HepG2 (cell line): ENCODE measurements at regions not wholly inside any gene's neighbourhood (a gene's known extent, or its start where the extent isn't known, plus 50 kb on each side); places are given as distances from the start of the nearest gene placed in this dataset.

Experiments
- ATAC-seq: fragments of 200-7000 bp; cut with Tn5 transposase; 3 replicates; pipeline ENCODE4 v1.9.1; 2020; ENCODE audit warnings: mild to moderate bottlenecking, moderate library complexity
- BruUV-seq: library from RNA; stranded (reverse); fragments of 400-500 nt; replicated peaks from 2 replicates; lab custom pipeline; 2021; lab: Mats Ljungman, UMichigan
- CTCF ChIA-PET: fragments of 300-600 bp; formaldehyde crosslinking; extraction: SDS; loops from one replicate; lab custom pipeline; 2021; ENCODE audit warnings: low total read pairs, inconsistent platforms, low intra/inter-chr PET ratio; lab: Yijun Ruan, JAX
- POLR2A ChIA-PET: fragments of 350-600 bp; sonication (Branson Sonifier 250); formaldehyde crosslinking; loops from one replicate; lab custom pipeline; 2020; ENCODE audit warnings: antibody characterized with exemption, inconsistent platforms; lab: Yijun Ruan, JAX
- DNase-seq: peaks from one replicate; pipeline ENCODE4 v3.0.0-alpha.2; 2015; ENCODE audit warnings: low spot score
- FAIRE-seq: peaks from 3 replicates; lab custom pipeline; 2011; peaks lifted over from hg19 to GRCh38; lab: Jason Lieb, UNC
- H2AFZ ChIP-seq: one replicate; pipeline ENCODE4 v1.6.1; 2011; ENCODE audit warnings: low read length, inconsistent platforms
- H3K27ac ChIP-seq: fragments of 300-600 bp; 3 replicates; pipeline ENCODE4 v1.8.0; 2011; ENCODE audit warnings: mixed run types, mild to moderate bottlenecking, mixed read lengths, low read length, inconsistent platforms; ENCODE audit not compliant: insufficient read depth; ENCODE audit errors: extremely low read length
- H3K27me3 ChIP-seq, 2 experiments: fragments of 200-600 bp in 1 of 2; 2 replicates in 1 of 2; 3 replicates in 1 of 2; pipeline versions ENCODE4 v1.6.0 to v1.8.0; 2011; ENCODE audit warnings: low read length in 2 of 2, mild to moderate bottlenecking in 2 of 2, moderate library complexity in 2 of 2, inconsistent platforms in 1 of 2; ENCODE audit not compliant: insufficient read depth in 2 of 2, control insufficient read depth in 1 of 2
- H3K36me3 ChIP-seq, 2 experiments: fragments of 200-600 bp in 1 of 2; replicated peaks in 1 of 2; 2 replicates in 1 of 2; 3 replicates in 1 of 2; pipeline versions ENCODE4 v1.5.1 to v1.8.0; 2011; ENCODE audit warnings: low read length in 2 of 2, inconsistent platforms in 1 of 2; ENCODE audit not compliant: insufficient read depth in 2 of 2, control insufficient read depth in 1 of 2
- H3K4me1 ChIP-seq: 2 replicates; pipeline ENCODE4 v1.5.1; 2012; ENCODE audit warnings: low read length, inconsistent platforms; ENCODE audit not compliant: insufficient read depth
- H3K4me2 ChIP-seq: 2 replicates; pipeline ENCODE4 v1.6.0; 2011; ENCODE audit warnings: low read depth, low read length, inconsistent platforms
- H3K4me3 ChIP-seq, 3 experiments: fragments of 200-600 bp in 1 of 3; sonication (generic), shearing (Covaris generic) in 1 of 3; replicated peaks in 1 of 3; 2 replicates each; pipeline ENCODE4 v1.5.1; 2011 to 2016; ENCODE audit warnings: low read length in 3 of 3, inconsistent platforms in 2 of 3, low read depth in 2 of 3, mild to moderate bottlenecking in 2 of 3, control low read depth in 1 of 3, mixed read lengths in 1 of 3; ENCODE audit not compliant: insufficient read depth in 1 of 3
- H3K79me2 ChIP-seq: one replicate; pipeline ENCODE4 v1.6.1; 2011; ENCODE audit warnings: low read length, inconsistent platforms; ENCODE audit not compliant: insufficient read depth
- H3K9ac ChIP-seq: 2 replicates; pipeline ENCODE4 v1.6.0; 2011; ENCODE audit warnings: mild to moderate bottlenecking, low read depth, low read length, inconsistent platforms; ENCODE audit not compliant: insufficient read depth
- H3K9me3 ChIP-seq: 2 replicates; pipeline ENCODE4 v1.5.1; 2012; ENCODE audit warnings: mild to moderate bottlenecking, low read length
- H4K20me1 ChIP-seq: 2 replicates; pipeline ENCODE4 v1.6.0; 2011; ENCODE audit warnings: inconsistent platforms, mild to moderate bottlenecking, low read length, moderate library complexity; ENCODE audit not compliant: insufficient read depth
- AKAP8 ChIP-seq: sonication (generic); formaldehyde crosslinking; IDR thresholded peaks from 2 replicates; pipeline ENCODE4 v1.5.1; 2020; ENCODE audit warnings: mild to moderate bottlenecking, missing genetic modification reagents
- EEA1 ChIP-seq: sonication (generic); formaldehyde crosslinking; IDR thresholded peaks from 2 replicates; pipeline ENCODE4 v1.5.1; 2020; ENCODE audit warnings: mild to moderate bottlenecking, missing genetic modification reagents, borderline replicate concordance
- NCOA1 ChIP-seq: sonication (generic); formaldehyde crosslinking; IDR thresholded peaks from 2 replicates; pipeline ENCODE4 v1.9.0; 2021; ENCODE audit warnings: missing genetic modification reagents
- RARG ChIP-seq: sonication (generic); formaldehyde crosslinking; IDR thresholded peaks from 2 replicates; pipeline ENCODE4 v1.4.0; 2020; ENCODE audit warnings: low read depth, mild to moderate bottlenecking, missing genetic modification reagents
- SSRP1 ChIP-seq: IDR thresholded peaks from 2 replicates; pipeline ENCODE4 v1.6.1; 2016; ENCODE audit warnings: control low read depth
- ZMAT3 ChIP-seq: sonication (generic); formaldehyde crosslinking; conservative IDR thresholded peaks from 2 replicates; pipeline ENCODE4 v1.7.0; 2021; ENCODE audit warnings: missing genetic modification reagents
- ZNF546 ChIP-seq: sonication (generic); formaldehyde crosslinking; conservative IDR thresholded peaks from 2 replicates; pipeline ENCODE4 v1.8.1; 2023; ENCODE audit warnings: mild to moderate bottlenecking, missing genetic modification reagents
- ZNF547 ChIP-seq: sonication (generic); formaldehyde crosslinking; IDR thresholded peaks from 2 replicates; pipeline ENCODE4 v1.5.1; 2020; ENCODE audit warnings: mild to moderate bottlenecking, missing genetic modification reagents
- ZSCAN31 ChIP-seq: sonication (generic); formaldehyde crosslinking; IDR thresholded peaks from 2 replicates; pipeline ENCODE4 v1.5.0; 2020; ENCODE audit warnings: low read depth, mild to moderate bottlenecking, missing genetic modification reagents
- WGBS: methylation state at CpG from one replicate; pipeline ENCODE4 v1.1.6; 2017; ENCODE audit warnings: low lambda C conversion rate; 5-methylcytosine and 5-hydroxymethylcytosine counted together
- in situ Hi-C: cut with HindIII; loops from 2 replicates; pipeline ENCODE4 v1.10.0; 2017; ENCODE audit warnings: low pct_unique_long_range_greater_than_20kb; ENCODE audit not compliant: extremely low pct_ligation_motif_present
- intact Hi-C: fragments of 100-400 bp; cut with micrococcal nuclease; formaldehyde crosslinking; loops from one replicate; pipeline ENCODE4 v1.10.0; 2022; ENCODE audit not compliant: unreplicated experiment
- TF ChIP-seq, protein P1 (sequence below): sonication (generic); formaldehyde crosslinking; IDR thresholded peaks from 2 replicates; pipeline ENCODE4 v1.8.0; 2022; ENCODE audit warnings: missing genetic modification reagents, mild to moderate bottlenecking, moderate library complexity, borderline replicate concordance
- TF ChIP-seq, protein P2 (sequence below): sonication (generic); formaldehyde crosslinking; IDR thresholded peaks from 2 replicates; pipeline ENCODE4 v1.5.0; 2020; ENCODE audit warnings: missing genetic modification reagents
- TF ChIP-seq, protein P3 (sequence below): IDR thresholded peaks from 2 replicates; pipeline ENCODE4 v1.6.1; 2018; ENCODE audit warnings: missing genetic modification reagents, mild to moderate bottlenecking, missing compliant biosample characterization
- TF ChIP-seq, protein P4 (sequence below): sonication (generic); formaldehyde crosslinking; IDR thresholded peaks from 2 replicates; pipeline ENCODE4 v1.4.0; 2020; ENCODE audit warnings: mild to moderate bottlenecking, missing genetic modification reagents
- TF ChIP-seq, protein P5 (sequence below): fragments of 450-650 bp; IDR thresholded peaks from 2 replicates; pipeline ENCODE4 v1.6.1; 2017
- TF ChIP-seq, protein P6 (sequence below): IDR thresholded peaks from 2 replicates; pipeline ENCODE4 v1.6.1; 2016; ENCODE audit warnings: mild to moderate bottlenecking

DNA sequence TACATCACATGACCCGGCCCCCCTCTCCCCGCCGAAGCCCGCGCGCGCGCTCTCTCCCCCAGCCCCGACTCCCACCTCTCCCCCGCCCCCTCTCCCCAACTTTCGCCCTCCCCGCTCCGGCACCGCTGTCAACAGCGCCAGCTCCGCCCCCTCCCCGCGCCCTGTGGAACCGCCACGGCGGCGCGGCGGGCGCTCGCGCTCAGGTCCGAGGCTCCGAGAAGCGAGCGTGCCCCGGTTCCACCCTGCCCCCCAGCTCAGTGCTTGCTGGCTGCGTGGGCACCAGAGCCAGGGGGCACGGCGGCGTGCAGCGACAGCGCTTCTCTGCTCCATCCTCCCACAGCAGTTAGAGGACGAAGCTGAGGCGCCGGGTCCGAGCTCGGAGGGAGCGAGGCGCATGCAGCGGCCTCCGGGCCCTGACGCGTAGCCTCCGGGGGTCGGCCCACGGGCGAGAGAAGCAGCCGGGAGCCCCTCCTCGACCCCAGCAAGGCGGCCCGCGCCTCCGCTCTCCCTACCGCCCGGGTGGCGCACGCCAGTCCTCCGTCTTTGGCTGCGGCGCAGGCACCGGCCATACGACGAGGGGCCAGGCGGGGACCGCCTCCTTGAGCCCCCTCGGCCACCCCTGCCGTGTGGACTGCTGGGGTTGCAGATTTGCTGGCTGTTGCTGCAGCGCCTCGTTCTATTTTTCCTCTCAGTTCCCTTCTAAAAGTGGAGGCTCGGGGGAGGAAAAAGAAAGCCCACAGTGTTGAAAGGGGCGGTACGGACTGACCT lies 109.5 kb downstream of the KCNRG start:
- Histone ChIP-seq H3K9me3 (no peaks in the 10 kb centered on the region), H3K27ac (peak overlapping the region; percentile 98), H3K4me3 (peak overlapping the region; percentile 67 to 95 (median 86)), H3K4me1 (peaks cover 33% of the 10 kb centered on the region), H3K9ac (peak overlapping the region; percentile 96), H3K27me3 (peaks cover 3 to 12% of the 10 kb centered on the region in 2 experiments; a peak in 2 of 5 replicates), H3K4me2 (peak overlapping the region; percentile 71), H4K20me1 (no peaks in the 10 kb centered on the region), H2AFZ (no peak overlapping the region), H3K79me2 (peaks cover 34% of the 10 kb centered on the region), H3K36me3 (peaks cover 0 to 7% of the 10 kb centered on the region in 2 experiments; a peak in 2 of 5 replicates)
- ATAC-seq (peak; percentile 65), DNase-seq (peak; percentile 33), FAIRE-seq (no peak)
- ChIA-PET CTCF (no interaction called here), POLR2A (interaction anchor here (0.6 to 5.7 kb wide), 20 partner anchors 10 to 940 kb away, joined by 3 to 74 read pairs (median 3); partner anchors contain the start of genes EBPL and TRIM13)
- BruUV-seq, result no TSS peak
- intact Hi-C loops, result loop anchor here (1.0 to 10.0 kb wide), 4 partner anchors 42 to 188 kb away; partner anchors contain the start of gene SPRYD7
- under 1% methylated on average over 27 of the region's 78 CpGs for WGBS
- in situ Hi-C loops, result no loop called here
- TF ChIP-seq NCOA1 (CRISPR knock-in tag) (peak; percentile 72; the same call in 1 of the 2 replicates), ZNF547 (CRISPR knock-in tag) (peak; percentile 73), ZNF546 (CRISPR knock-in tag) (peak; percentile 19; the same call in 1 of the 2 replicates), AKAP8 (CRISPR knock-in tag) (peak; percentile 58; the same call in 1 of the 2 replicates), SSRP1 (CRISPR knock-in tag) (no peak), RARG (CRISPR knock-in tag) (no peak), ZMAT3 (0 out of 2 replicates have a peak, but pooled peaks have one; percentile 20), EEA1 (CRISPR knock-in tag) (0 out of 2 replicates have a peak, but pooled peaks have one; percentile 54), ZSCAN31 (CRISPR knock-in tag) (peak; percentile 39; the same call in 1 of the 2 replicates)
- TF ChIP-seq, protein P1, sequence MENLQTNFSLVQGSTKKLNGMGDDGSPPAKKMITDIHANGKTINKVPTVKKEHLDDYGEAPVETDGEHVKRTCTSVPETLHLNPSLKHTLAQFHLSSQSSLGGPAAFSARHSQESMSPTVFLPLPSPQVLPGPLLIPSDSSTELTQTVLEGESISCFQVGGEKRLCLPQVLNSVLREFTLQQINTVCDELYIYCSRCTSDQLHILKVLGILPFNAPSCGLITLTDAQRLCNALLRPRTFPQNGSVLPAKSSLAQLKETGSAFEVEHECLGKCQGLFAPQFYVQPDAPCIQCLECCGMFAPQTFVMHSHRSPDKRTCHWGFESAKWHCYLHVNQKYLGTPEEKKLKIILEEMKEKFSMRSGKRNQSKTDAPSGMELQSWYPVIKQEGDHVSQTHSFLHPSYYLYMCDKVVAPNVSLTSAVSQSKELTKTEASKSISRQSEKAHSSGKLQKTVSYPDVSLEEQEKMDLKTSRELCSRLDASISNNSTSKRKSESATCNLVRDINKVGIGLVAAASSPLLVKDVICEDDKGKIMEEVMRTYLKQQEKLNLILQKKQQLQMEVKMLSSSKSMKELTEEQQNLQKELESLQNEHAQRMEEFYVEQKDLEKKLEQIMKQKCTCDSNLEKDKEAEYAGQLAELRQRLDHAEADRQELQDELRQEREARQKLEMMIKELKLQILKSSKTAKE, result no peak
- TF ChIP-seq, protein P2, sequence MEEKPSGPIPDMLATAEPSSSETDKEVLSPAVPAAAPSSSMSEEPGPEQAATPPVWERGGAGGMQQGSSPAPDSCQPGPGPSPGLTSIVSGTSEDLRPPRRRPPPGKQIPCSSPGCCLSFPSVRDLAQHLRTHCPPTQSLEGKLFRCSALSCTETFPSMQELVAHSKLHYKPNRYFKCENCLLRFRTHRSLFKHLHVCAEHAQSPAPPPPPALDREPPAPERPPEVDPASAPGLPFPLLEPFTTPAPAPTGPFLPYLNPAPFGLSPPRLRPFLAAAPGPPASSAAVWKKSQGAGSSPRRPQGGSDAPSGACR (CRISPR knock-in tag), result peak; percentile 97
- TF ChIP-seq, protein P3, sequence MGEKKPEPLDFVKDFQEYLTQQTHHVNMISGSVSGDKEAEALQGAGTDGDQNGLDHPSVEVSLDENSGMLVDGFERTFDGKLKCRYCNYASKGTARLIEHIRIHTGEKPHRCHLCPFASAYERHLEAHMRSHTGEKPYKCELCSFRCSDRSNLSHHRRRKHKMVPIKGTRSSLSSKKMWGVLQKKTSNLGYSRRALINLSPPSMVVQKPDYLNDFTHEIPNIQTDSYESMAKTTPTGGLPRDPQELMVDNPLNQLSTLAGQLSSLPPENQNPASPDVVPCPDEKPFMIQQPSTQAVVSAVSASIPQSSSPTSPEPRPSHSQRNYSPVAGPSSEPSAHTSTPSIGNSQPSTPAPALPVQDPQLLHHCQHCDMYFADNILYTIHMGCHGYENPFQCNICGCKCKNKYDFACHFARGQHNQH (CRISPR knock-in tag), result peak; percentile 24; the same call in 1 of the 2 replicates
- TF ChIP-seq, protein P4, sequence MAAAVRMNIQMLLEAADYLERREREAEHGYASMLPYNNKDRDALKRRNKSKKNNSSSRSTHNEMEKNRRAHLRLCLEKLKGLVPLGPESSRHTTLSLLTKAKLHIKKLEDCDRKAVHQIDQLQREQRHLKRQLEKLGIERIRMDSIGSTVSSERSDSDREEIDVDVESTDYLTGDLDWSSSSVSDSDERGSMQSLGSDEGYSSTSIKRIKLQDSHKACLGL, result peak; percentile 70
- TF ChIP-seq, protein P5, sequence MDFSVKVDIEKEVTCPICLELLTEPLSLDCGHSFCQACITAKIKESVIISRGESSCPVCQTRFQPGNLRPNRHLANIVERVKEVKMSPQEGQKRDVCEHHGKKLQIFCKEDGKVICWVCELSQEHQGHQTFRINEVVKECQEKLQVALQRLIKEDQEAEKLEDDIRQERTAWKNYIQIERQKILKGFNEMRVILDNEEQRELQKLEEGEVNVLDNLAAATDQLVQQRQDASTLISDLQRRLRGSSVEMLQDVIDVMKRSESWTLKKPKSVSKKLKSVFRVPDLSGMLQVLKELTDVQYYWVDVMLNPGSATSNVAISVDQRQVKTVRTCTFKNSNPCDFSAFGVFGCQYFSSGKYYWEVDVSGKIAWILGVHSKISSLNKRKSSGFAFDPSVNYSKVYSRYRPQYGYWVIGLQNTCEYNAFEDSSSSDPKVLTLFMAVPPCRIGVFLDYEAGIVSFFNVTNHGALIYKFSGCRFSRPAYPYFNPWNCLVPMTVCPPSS, result no peak
- TF ChIP-seq, protein P6, sequence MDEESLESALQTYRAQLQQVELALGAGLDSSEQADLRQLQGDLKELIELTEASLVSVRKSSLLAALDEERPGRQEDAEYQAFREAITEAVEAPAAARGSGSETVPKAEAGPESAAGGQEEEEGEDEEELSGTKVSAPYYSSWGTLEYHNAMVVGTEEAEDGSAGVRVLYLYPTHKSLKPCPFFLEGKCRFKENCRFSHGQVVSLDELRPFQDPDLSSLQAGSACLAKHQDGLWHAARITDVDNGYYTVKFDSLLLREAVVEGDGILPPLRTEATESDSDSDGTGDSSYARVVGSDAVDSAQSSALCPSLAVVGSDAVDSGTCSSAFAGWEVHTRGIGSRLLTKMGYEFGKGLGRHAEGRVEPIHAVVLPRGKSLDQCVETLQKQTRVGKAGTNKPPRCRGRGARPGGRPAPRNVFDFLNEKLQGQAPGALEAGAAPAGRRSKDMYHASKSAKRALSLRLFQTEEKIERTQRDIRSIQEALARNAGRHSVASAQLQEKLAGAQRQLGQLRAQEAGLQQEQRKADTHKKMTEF (CRISPR knock-in tag), result peak; percentile 75
